KMS-11 (cell line): ENCODE measurements at regions not wholly inside any gene's neighbourhood (a gene's known extent, or its start where the extent isn't known, plus 50 kb on each side); places are given as distances from the start of the nearest gene placed in this dataset.

Experiments
- H2AFZ ChIP-seq: fragments of 200-600 bp; sonication (generic); 2 replicates; pipeline ENCODE4 v1.6.1; 2016; ENCODE audit warnings: antibody characterized with exemption, mixed run types, low read depth
- H3K27ac ChIP-seq: fragments of 200-600 bp; sonication (generic); 2 replicates; pipeline ENCODE4 v1.6.1; 2016; ENCODE audit warnings: mild to moderate bottlenecking, mixed run types
- H3K27me3 ChIP-seq: fragments of 200-600 bp; sonication (generic); 2 replicates; pipeline ENCODE4 v1.6.1; 2017; ENCODE audit warnings: mild to moderate bottlenecking, low read depth, mixed run types, moderate library complexity; ENCODE audit not compliant: insufficient read depth
- H3K36me3 ChIP-seq: fragments of 200-600 bp; sonication (generic); 2 replicates; pipeline ENCODE4 v1.6.1; 2017; ENCODE audit warnings: mild to moderate bottlenecking, mixed run types; ENCODE audit not compliant: insufficient read depth
- H3K4me1 ChIP-seq: fragments of 200-600 bp; sonication (generic); 2 replicates; pipeline ENCODE4 v1.6.1; 2016; ENCODE audit warnings: mild to moderate bottlenecking, low read depth, mixed run types; ENCODE audit not compliant: poor library complexity, severe bottlenecking
- H3K4me2 ChIP-seq: fragments of 200-600 bp; sonication (generic); 2 replicates; pipeline ENCODE4 v1.7.0; 2016; ENCODE audit warnings: mild to moderate bottlenecking, mixed run types
- H3K4me3 ChIP-seq: fragments of 200-600 bp; sonication (generic); IDR thresholded peaks from 2 replicates; pipeline ENCODE4 v1.6.1; 2017; ENCODE audit warnings: low read depth, low read length, mixed read lengths; ENCODE audit not compliant: insufficient read depth
- H3K79me2 ChIP-seq: fragments of 200-600 bp; sonication (generic); 2 replicates; pipeline ENCODE4 v1.6.1; 2016; ENCODE audit warnings: low read depth, mixed run types; ENCODE audit not compliant: insufficient read depth
- H3K9ac ChIP-seq: fragments of 200-600 bp; sonication (generic); 2 replicates; pipeline ENCODE4 v1.6.1; 2016; ENCODE audit warnings: mild to moderate bottlenecking, mixed run types
- H4K20me1 ChIP-seq: fragments of 200-600 bp; sonication (generic); 2 replicates; pipeline ENCODE4 v1.6.1; 2016; ENCODE audit warnings: mild to moderate bottlenecking, mixed run types; ENCODE audit not compliant: insufficient read depth
- CTCF ChIP-seq: fragments of 200-600 bp; sonication (generic); conservative IDR thresholded peaks from 2 replicates; pipeline ENCODE4 v1.6.1; 2017; ENCODE audit warnings: low read depth, mild to moderate bottlenecking, antibody characterized with exemption, low read length, moderate library complexity, mixed read lengths

- no peak overlapping the region for H3K9ac ChIP-seq
- H3K27ac ChIP-seq: no peak overlapping the region
- no peaks in the 10 kb centered on the region for H3K36me3 ChIP-seq
- no peak for TF ChIP-seq CTCF
- no peak overlapping the region for H3K4me3 ChIP-seq
- no peak overlapping the region for H2AFZ ChIP-seq
- H3K27me3 ChIP-seq: no peaks in the 10 kb centered on the region
- no peaks in the 10 kb centered on the region for H4K20me1 ChIP-seq
- no peaks in the 10 kb centered on the region for H3K79me2 ChIP-seq
- no peak overlapping the region for H3K4me2 ChIP-seq
- peaks cover 22% of the 10 kb centered on the region for H3K4me1 ChIP-seq
Measured at GRCh38 chr1:66444438-66445265, 89.3 kb upstream of the SGIP1 start.

- no peak for TF ChIP-seq CTCF
- Histone ChIP-seq H3K4me2 (peak overlapping the region; percentile 52), H3K36me3 (no peaks in the 10 kb centered on the region), H3K9ac (no peak overlapping the region), H3K27me3 (no peaks in the 10 kb centered on the region), H3K4me1 (peaks cover 22% of the 10 kb centered on the region), H4K20me1 (no peaks in the 10 kb centered on the region), H3K4me3 (no peak overlapping the region), H3K79me2 (no peaks in the 10 kb centered on the region), H3K27ac (peak overlapping the region; percentile 43), H2AFZ (peak overlapping the region; percentile 62)
Measured at GRCh38 chr1:66445492-66446181, 88.3 kb upstream of the SGIP1 start.

- Histone ChIP-seq H3K4me1 (peaks cover 22% of the 10 kb centered on the region), H3K79me2 (no peaks in the 10 kb centered on the region), H3K36me3 (no peaks in the 10 kb centered on the region), H4K20me1 (no peaks in the 10 kb centered on the region), H2AFZ (peak overlapping the region; percentile 62), H3K27ac (peak overlapping the region; percentile 43; the same call in 1 of the 2 replicates), H3K4me3 (no peak overlapping the region), H3K9ac (no peak overlapping the region), H3K4me2 (peak overlapping the region; percentile 52; the same call in 1 of the 2 replicates), H3K27me3 (no peaks in the 10 kb centered on the region)
- TF ChIP-seq CTCF: peak; percentile 70
Measured at GRCh38 chr1:66446261-66447001, 87.5 kb upstream of the SGIP1 start.

- no peak for TF ChIP-seq CTCF
- peaks cover 13% of the 10 kb centered on the region for H3K4me1 ChIP-seq
- H2AFZ ChIP-seq: no peak overlapping the region
- no peak overlapping the region for H3K4me2 ChIP-seq
- no peaks in the 10 kb centered on the region for H3K27me3 ChIP-seq
- H3K27ac ChIP-seq: no peak overlapping the region
- H3K79me2 ChIP-seq: no peaks in the 10 kb centered on the region
- H3K4me3 ChIP-seq: no peak overlapping the region
- no peaks in the 10 kb centered on the region for H3K36me3 ChIP-seq
- no peaks in the 10 kb centered on the region for H4K20me1 ChIP-seq
- H3K9ac ChIP-seq: no peak overlapping the region
Measured at GRCh38 chr1:66450043-66450514, 83.9 kb upstream of the SGIP1 start.
